ENCODE measurements at regions not wholly inside any gene's neighbourhood (a gene's known extent, or its start where the extent isn't known, plus 50 kb on each side); places are given as distances from the start of the nearest gene placed in this dataset.

DNA sequence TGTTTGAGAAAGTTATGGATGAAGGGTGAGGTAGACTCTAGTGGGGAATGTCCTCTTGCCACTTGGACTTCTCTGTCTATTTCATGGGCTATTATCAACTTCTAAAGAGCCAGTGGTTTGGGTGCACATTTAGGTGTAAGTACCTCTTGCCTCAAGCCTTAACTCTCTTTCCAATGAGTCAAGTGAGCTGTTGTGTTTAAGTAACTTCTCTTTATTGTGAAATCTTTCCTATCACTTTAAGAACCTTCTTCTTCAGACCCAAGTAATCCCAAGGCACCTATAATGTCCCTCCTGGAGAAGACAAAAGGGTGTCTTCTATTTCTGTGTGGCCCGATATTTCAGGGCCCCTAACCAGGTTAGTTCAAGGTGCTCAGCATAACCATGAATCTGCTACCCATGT, 90.5 kb upstream of the VPREB1 start:
- CTCF ChIA-PET = interaction anchor here (1.4 kb wide), 1 partner anchor 46 kb away, joined by 3 read pairs; no protein-coding TSS in a partner anchor

DNA sequence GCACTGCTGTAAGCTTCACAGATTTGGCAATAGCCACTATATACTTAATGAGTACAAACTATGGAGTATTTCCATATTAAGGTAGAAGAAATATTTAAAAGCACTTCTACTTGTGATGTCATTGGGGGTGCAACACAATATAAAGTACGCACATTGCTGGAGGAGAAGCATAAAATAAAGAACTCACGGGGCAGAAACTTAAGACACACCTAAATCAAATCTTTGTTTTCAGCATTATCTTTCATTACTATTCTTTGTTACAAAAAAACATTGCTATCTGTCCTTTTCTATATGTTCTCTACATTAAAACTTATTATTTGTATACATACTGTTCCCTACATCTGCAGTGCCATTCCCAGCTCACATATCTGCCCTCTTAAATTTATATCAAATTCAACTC, 93.3 kb upstream of the VPREB1 start:
- ChIA-PET CTCF (no interaction called here), POLR2A (no interaction called here)

More for the DNA sequence above, 90.5 kb upstream of the VPREB1 start:
- POLR2A ChIA-PET = no interaction called here

GRCh38 chr22:22150457-22150856, 94.1 kb upstream of the VPREB1 start:
- ChIA-PET POLR2A (no interaction called here), CTCF (no interaction called here)

DNA sequence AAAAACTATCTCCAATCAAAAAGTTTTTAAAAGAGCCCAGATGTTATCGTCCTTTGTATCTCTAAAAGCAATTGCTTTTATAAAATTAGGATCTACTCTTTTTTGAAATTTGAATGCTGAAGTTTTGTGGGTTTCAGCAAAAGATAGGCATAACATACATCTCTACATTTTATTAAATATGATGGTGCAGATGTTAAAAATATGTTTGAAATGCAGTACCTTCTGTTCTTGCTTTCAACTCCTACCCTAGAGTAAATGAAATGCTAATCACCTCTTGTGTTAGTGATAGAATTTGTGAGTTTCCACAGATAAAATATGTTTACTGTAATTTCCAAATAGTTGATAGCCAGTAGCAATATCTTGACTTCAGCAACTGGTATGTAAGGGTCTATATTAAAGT, 95.7 kb upstream of the VPREB1 start:
- POLR2A ChIA-PET = interaction anchor here (0.5 kb wide), 1 partner anchor 1393 kb away, joined by 3 read pairs; no protein-coding TSS in a partner anchor
- CTCF ChIA-PET = no interaction called here

- POLR2A ChIA-PET = no interaction called here
- CTCF ChIA-PET = no interaction called here
These were observed 99.7 kb upstream of the VPREB1 start for GRCh38 chr22:22144858-22145257.

DNA sequence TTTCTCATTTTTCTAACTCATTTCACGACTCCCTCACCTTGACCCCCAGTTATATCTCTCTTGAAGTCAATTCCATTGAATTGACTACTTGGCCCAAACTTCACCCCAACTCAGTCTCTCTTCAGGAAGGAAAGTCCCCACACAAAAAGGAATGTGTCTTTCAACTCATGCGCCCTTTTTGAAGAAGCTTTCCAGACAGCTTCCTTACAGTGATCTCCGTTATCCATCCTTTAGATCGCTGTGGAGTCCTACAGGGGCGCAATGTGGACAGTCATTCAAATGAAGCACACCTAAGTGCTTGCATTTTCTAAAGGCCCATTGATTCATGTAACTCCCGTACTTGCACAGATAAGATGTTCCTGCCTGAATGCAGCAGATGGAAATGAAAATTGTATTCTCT, 101.1 kb upstream of the VPREB1 start:
- CTCF ChIA-PET = no interaction called here

GRCh38 chr22:22142661-22143060, 101.9 kb upstream of the VPREB1 start:
- CTCF ChIA-PET = no interaction called here

More for the DNA sequence above, 101.1 kb upstream of the VPREB1 start:
- POLR2A ChIA-PET = no interaction called here

GRCh38 chr22:22141771-22142591, 102.6 kb upstream of the VPREB1 start:
- ChIA-PET CTCF (no interaction called here), POLR2A (no interaction called here)

More at GRCh38 chr22:22142661-22143060, 101.9 kb upstream of the VPREB1 start:
- POLR2A ChIA-PET = no interaction called here

- ChIA-PET CTCF (no interaction called here), POLR2A (no interaction called here)
These were observed 103.6 kb upstream of the VPREB1 start for GRCh38 chr22:22141031-22141430.

- CTCF ChIA-PET = no interaction called here
- POLR2A ChIA-PET = no interaction called here
These were observed 105.2 kb upstream of the VPREB1 start for GRCh38 chr22:22139364-22139763.

DNA sequence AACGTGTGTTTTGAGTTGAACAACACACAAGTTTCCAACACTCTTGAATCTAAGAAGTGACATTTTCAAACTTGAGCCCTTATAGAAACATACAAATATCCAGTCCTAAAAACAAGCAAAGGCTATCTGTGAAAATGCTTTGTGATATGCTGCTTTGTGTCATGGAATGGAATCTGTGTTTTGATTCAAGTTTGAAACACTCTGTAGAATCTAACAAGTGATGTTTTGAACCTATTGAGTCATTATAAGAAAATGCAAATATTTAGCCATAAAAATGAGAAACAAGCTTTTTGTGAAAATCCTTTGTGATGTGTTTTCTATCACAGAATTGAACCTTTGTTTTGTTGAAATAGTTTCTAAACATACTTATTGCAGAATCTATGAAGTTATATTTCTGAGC, 105.7 kb upstream of the VPREB1 start:
- ChIA-PET POLR2A (interaction anchor here (0.6 kb wide), 1 partner anchor 203 kb away, joined by 3 read pairs; no protein-coding TSS in a partner anchor), CTCF (no interaction called here)

- CTCF ChIA-PET = interaction anchor here (0.9 kb wide), 1 partner anchor 38 kb away, joined by 3 read pairs; no protein-coding TSS in a partner anchor
These were observed 106.7 kb upstream of the VPREB1 start for GRCh38 chr22:22137891-22138290.

DNA sequence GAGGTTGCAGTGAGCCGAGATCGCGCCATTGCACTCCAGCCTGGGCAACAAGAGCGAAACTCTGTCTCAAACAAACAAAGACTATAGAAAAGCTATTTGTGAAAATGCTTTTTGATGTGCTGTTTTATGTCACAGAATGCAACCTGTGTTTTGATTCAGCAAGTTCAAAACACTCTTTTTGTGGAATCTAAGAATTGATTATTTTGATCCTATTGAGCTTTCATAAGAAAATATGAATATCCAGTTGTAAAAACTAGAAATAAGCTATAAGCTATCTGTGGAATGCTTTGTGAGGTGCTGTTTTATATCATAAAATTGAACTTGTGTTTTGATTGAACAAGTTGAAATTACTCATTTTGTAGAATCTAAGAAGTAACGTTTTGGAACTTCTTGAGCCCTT, 110.7 kb upstream of the VPREB1 start:
- ChIA-PET POLR2A (interaction anchor here (0.5 kb wide), 1 partner anchor 45 kb away, joined by 3 read pairs; no protein-coding TSS in a partner anchor), CTCF (no interaction called here)

More at GRCh38 chr22:22137891-22138290, 106.7 kb upstream of the VPREB1 start:
- POLR2A ChIA-PET = no interaction called here

DNA sequence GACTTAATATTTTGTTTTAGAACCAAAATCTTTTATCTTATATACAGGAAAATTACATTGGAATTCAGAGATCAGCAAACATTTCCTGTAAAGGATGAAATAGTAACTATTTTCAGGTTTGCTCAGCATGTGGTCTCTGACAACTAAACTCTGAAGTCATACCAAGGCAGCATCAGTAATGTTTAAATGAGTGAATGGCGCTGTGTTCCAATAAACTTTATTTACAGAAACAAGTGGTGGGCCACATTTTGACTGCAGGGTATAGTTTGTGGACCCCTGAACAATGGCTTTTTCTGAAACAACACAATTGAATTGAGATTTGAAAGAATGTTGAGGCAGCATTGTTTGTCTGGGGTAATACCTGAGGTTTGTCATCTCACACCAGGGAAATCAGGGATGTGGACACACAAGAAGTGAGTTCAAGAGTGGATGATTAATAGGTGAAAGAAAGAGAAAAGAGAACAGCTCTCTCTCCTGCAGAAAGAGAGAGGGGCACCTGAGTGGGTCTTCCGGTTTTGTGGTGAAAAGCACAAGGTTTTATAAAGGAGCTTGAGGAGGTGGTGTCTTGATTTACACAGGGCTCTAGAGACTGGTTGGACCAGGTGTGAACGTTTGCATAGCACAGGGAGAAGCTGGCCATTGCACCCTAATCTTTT, 113.5 kb upstream of the VPREB1 start:
- ChIA-PET CTCF (no interaction called here), POLR2A (no interaction called here)

- ChIA-PET CTCF (no interaction called here), POLR2A (no interaction called here)
These were observed 115.2 kb upstream of the VPREB1 start for GRCh38 chr22:22129387-22129786.

- CTCF ChIA-PET = no interaction called here
- POLR2A ChIA-PET = no interaction called here
These were observed 116.1 kb upstream of the VPREB1 start for GRCh38 chr22:22128440-22128839.

DNA sequence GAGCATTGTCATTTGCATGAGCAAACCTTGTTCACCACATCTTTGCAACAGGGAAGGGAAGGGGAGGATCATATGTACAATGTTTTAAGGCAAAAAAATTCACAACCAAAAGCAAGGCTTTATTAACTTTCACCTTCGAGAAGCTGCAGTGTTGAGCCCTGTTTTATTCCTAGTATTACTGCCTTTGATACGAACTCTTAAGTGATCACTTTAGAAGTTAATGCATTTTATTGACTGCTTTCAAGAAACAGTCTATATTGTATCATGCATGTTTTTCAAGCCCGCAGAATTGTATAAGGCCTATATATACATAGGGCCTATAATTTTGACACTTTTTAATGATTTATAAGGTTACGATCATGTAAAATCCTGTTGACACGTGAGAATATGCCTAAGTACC, 117.5 kb upstream of the VPREB1 start:
- ChIA-PET POLR2A (no interaction called here), CTCF (no interaction called here)

DNA sequence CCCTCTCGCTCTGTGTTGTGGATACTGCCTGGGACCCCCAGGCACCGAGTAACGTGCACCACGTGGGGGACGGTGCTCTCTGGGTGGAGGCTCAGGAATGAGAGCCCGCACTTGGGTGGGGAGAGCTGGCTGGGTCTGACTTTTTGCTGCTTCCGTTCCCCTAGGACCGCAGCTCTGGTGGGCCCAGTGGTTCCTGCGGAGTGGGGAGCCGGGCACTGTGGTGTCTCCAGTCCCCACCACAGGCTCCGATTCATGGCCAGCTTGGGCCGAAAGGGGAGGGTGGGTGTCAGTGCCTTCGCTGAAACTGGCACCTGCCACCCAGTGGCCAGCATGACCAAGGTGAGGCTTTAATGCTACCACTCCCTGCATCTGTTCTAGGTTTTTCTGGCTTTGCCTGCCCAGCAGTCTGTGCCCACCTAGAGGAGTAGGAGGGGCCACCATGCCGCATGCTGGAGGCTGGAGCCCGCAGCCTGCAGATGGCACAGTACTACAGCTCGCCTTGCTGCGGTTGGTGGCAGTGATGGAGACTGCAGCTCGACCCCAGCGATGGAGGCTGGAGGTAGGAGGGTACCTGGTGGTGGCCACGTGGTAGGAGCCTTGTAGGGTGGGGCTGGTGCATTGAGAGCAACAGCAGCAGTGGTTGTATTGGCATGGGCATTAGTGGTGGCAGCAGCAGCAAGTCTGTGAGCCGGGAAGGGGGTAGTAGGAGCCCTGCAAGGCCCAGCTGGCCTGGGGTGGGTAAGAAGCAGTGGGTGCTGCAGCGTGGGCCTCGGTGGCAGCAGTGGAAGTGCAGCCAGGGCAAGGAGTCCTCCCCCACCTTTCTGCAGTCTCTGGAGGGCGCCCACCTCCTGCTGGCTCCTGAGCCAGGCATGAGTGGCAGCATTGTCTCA, 118.8 kb upstream of the VPREB1 start:
- ChIA-PET CTCF (no interaction called here), POLR2A (no interaction called here)

- ChIA-PET CTCF (no interaction called here), POLR2A (no interaction called here)
These were observed 119.5 kb upstream of the VPREB1 start for GRCh38 chr22:22125028-22125578.

DNA sequence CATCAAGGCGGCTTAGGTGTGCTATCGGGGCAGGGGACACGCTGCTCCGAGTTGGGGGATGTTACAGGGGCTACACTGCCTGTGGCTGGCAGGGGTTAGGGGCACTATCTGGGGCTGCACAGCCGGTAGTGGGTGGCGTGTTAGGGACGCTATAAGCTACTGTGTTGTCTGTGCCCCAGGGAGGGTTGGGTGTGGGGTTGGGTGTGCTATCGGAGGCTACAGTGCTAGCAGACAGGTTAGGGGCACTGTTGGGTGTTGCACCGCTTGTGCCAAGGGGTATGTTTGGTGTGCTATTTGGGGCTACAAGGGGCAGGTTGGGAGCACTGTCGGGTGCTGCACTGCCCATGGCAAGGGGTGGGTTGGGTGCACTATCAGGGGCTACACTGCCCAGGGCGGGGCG, 120.2 kb upstream of the VPREB1 start:
- POLR2A ChIA-PET = no interaction called here
- CTCF ChIA-PET = no interaction called here
